AG04449 (cell line): ENCODE measurements at regions not wholly inside any gene's neighbourhood (a gene's known extent, or its start where the extent isn't known, plus 50 kb on each side); places are given as distances from the start of the nearest gene placed in this dataset.
"Not testable (repeated sequence)": the region's sequence is repeated elsewhere in the genome, so short reads cannot be mapped to it uniquely, and the experiment has no call there.

Experiments used
- CTCF ChIA-PET: fragments of 350-600 bp; formaldehyde crosslinking; extraction: SDS; loops from one replicate; lab custom pipeline; 2021; ENCODE audit warnings: antibody characterized with exemption; lab: Yijun Ruan, JAX
- POLR2A ChIA-PET: fragments of 400-600, 350-600 bp; formaldehyde crosslinking; extraction: SDS; loops from one replicate; lab custom pipeline; 2020; ENCODE audit warnings: antibody characterized with exemption, inconsistent platforms; lab: Yijun Ruan, JAX
- DNase-seq: peaks from one replicate; pipeline ENCODE4 v3.0.0-alpha.2; 2010; ENCODE audit warnings: low read depth, low spot score
- H3K4me3 ChIP-seq: 2 replicates; pipeline ENCODE4 v1.5.1; 2011; ENCODE audit warnings: low read depth, mild to moderate bottlenecking, control low read depth, low read length
- CTCF ChIP-seq: IDR thresholded peaks from one replicate; pipeline ENCODE4 v1.5.1; 2011; ENCODE audit warnings: mild to moderate bottlenecking, moderate library complexity, low read length, control low read depth, inconsistent platforms; ENCODE audit not compliant: insufficient read depth; ENCODE audit errors: missing control alignments

- CTCF ChIA-PET = no interaction called here
- DNase-seq = no peak
- POLR2A ChIA-PET = no interaction called here
- no peak for TF ChIP-seq CTCF
- H3K4me3 ChIP-seq = no peak overlapping the region
These were observed 553.7 kb upstream of the SYT4 start for GRCh38 chr18:43830947-43831346.

GRCh38 chr18:43846299-43846698 is 569.0 kb upstream of the SYT4 start:
- no peak overlapping the region for H3K4me3 ChIP-seq
- CTCF ChIA-PET = no interaction called here
- POLR2A ChIA-PET = no interaction called here
- TF ChIP-seq CTCF = no peak
- no peak for DNase-seq

GRCh38 chr18:43847164-43848091 is 570.1 kb upstream of the SYT4 start:
- ChIA-PET POLR2A (no interaction called here), CTCF (no interaction called here)
- H3K4me3 ChIP-seq = no peak overlapping the region
- DNase-seq = no peak
- no peak for TF ChIP-seq CTCF

- DNase-seq, POLR2A ChIA-PET, CTCF ChIA-PET, H3K4me3 ChIP-seq: not testable (repeated sequence)
These were observed 572.5 kb upstream of the SYT4 start for GRCh38 chr18:43849831-43850230.

- no peak for TF ChIP-seq CTCF
- CTCF ChIA-PET = no interaction called here
These were observed 578.1 kb upstream of the SYT4 start for GRCh38 chr18:43855376-43855775.

GRCh38 chr18:43863180-43863579 is 585.9 kb upstream of the SYT4 start:
- H3K4me3 ChIP-seq = no peak overlapping the region
- CTCF ChIA-PET = no interaction called here
- DNase-seq = no peak
- POLR2A ChIA-PET = no interaction called here
- no peak for TF ChIP-seq CTCF

More at GRCh38 chr18:43855376-43855775, 578.1 kb upstream of the SYT4 start:
- no peak overlapping the region for H3K4me3 ChIP-seq
- POLR2A ChIA-PET = no interaction called here
- no peak for DNase-seq

- POLR2A ChIA-PET = no interaction called here
These were observed 589.4 kb upstream of the SYT4 start for GRCh38 chr18:43866696-43867095.

More at GRCh38 chr18:43866696-43867095, 589.4 kb upstream of the SYT4 start:
- TF ChIP-seq CTCF = no peak
- CTCF ChIA-PET = no interaction called here
- no peak for DNase-seq
- no peak overlapping the region for H3K4me3 ChIP-seq
